GM12878 (cell line): ENCODE measurements at regions not wholly inside any gene's neighbourhood (a gene's known extent, or its start where the extent isn't known, plus 50 kb on each side); places are given as distances from the start of the nearest gene placed in this dataset.

Experiments
- ATAC-seq: fragments of 200-7000 bp; cut with Tn5 transposase; 3 replicates; pipeline ENCODE4 v1.9.1; 2020; ENCODE audit warnings: mild to moderate bottlenecking, moderate library complexity
- BruUV-seq: library from RNA; stranded (reverse); fragments of 400-500 nt; replicated peaks from 2 replicates; lab custom pipeline; 2021; lab: Mats Ljungman, UMichigan
- CTCF ChIA-PET: fragments of 300-600 bp; sonication (Branson Sonifier 250); formaldehyde crosslinking; extraction: SDS; loops from one replicate; lab custom pipeline; 2021; ENCODE audit warnings: inconsistent platforms; lab: Yijun Ruan, JAX
- POLR2A ChIA-PET: fragments of 350-600 bp; formaldehyde crosslinking; extraction: SDS; loops from one replicate; lab custom pipeline; 2021; ENCODE audit warnings: inconsistent platforms; lab: Charles Lee
- RAD21 ChIA-PET: fragments of 300-600 bp; sonication (Branson Sonifier 250); formaldehyde crosslinking; loops from one replicate; lab custom pipeline; 2023; ENCODE audit warnings: antibody characterized with exemption; ENCODE audit not compliant: unreplicated experiment; lab: Charles Lee
- SMC1A ChIA-PET: fragments of 300-600 bp; sonication (Branson Sonifier 250); formaldehyde crosslinking; loops from one replicate; lab custom pipeline; 2023; ENCODE audit not compliant: unreplicated experiment, uncharacterized antibody; lab: Charles Lee
- DNase-seq: peaks from one replicate; pipeline ENCODE4 v3.0.0-alpha.2; 2011; ENCODE audit warnings: low read depth, low spot score
- FAIRE-seq: peaks from 3 replicates; lab custom pipeline; 2011; peaks lifted over from hg19 to GRCh38; lab: Jason Lieb, UNC
- H2AFZ ChIP-seq: 2 replicates; pipeline ENCODE4 v1.6.0; 2011; ENCODE audit warnings: low read depth, low read length, control low read depth; ENCODE audit not compliant: control insufficient read depth
- H3K27ac ChIP-seq: 2 replicates; pipeline ENCODE4 v1.5.1; 2011; ENCODE audit warnings: control low read depth; ENCODE audit not compliant: control insufficient read depth, insufficient read depth
- H3K27me3 ChIP-seq, 2 experiments: replicated peaks in 1 of 2; 2 replicates each; pipeline versions ENCODE4 v1.6.0 to v1.6.1; 2011; ENCODE audit warnings: low read length in 1 of 2; ENCODE audit not compliant: control insufficient read depth in 2 of 2, insufficient read depth in 2 of 2
- H3K36me3 ChIP-seq, 2 experiments: 2 replicates each; pipeline ENCODE4 v1.5.1; 2011; ENCODE audit warnings: low read length in 1 of 2; ENCODE audit not compliant: control insufficient read depth in 2 of 2, insufficient read depth in 2 of 2
- H3K4me1 ChIP-seq: 2 replicates; pipeline ENCODE4 v1.6.1; 2011; ENCODE audit warnings: mild to moderate bottlenecking, low read length, moderate library complexity, mixed read lengths; ENCODE audit not compliant: control insufficient read depth, insufficient read depth
- H3K4me2 ChIP-seq: 2 replicates; pipeline ENCODE4 v1.6.0; 2011; ENCODE audit warnings: control low read depth; ENCODE audit not compliant: control insufficient read depth, insufficient read depth
- H3K4me3 ChIP-seq: fragments of 200-600 bp; sonication (generic); 2 replicates; pipeline ENCODE4 v1.5.1; 2016
- H3K79me2 ChIP-seq: 2 replicates; pipeline ENCODE4 v1.6.0; 2011; ENCODE audit warnings: low read length; ENCODE audit not compliant: control insufficient read depth, insufficient read depth
- H3K9ac ChIP-seq: 2 replicates; pipeline ENCODE4 v1.8.0; 2011; ENCODE audit warnings: low read length, control low read depth, mixed read lengths; ENCODE audit not compliant: control insufficient read depth, insufficient read depth
- H3K9me3 ChIP-seq: replicated peaks from 3 replicates; pipeline ENCODE4 v1.5.1; 2011; ENCODE audit warnings: mild to moderate bottlenecking, low read length; ENCODE audit not compliant: control insufficient read depth, insufficient read depth
- H4K20me1 ChIP-seq: 2 replicates; pipeline ENCODE4 v1.6.0; 2011; ENCODE audit not compliant: control insufficient read depth, insufficient read depth
- BCL11A ChIP-seq: IDR thresholded peaks from 2 replicates; pipeline ENCODE4 v1.6.1; 2011; ENCODE audit warnings: low read depth, low read length
- BRCA1 ChIP-seq: IDR thresholded peaks from 2 replicates; pipeline ENCODE4 v1.6.1; 2011; ENCODE audit warnings: low read depth, low read length, improper control_type of control experiment
- CEBPB ChIP-seq, 2 experiments: fragments of 150-350 bp in 1 of 2; IDR thresholded peaks; 2 replicates each; pipeline ENCODE4 v1.6.1; 2012 to 2014; ENCODE audit warnings: low read depth in 2 of 2, low read length in 2 of 2, borderline replicate concordance in 1 of 2, inconsistent platforms in 1 of 2
- CHD1 ChIP-seq: IDR thresholded peaks from 2 replicates; pipeline ENCODE4 v1.6.1; 2012; ENCODE audit warnings: low read depth, low read length, improper control_type of control experiment
- CREB1 ChIP-seq: IDR thresholded peaks from 2 replicates; pipeline ENCODE4 v1.6.1; 2012; ENCODE audit warnings: low read depth, mild to moderate bottlenecking, inconsistent platforms
- ETV6 ChIP-seq, 2 experiments: fragments of 450-650 bp in 1 of 2; IDR thresholded peaks in 1 of 2; conservative IDR thresholded peaks in 1 of 2; 2 replicates each; pipeline ENCODE4 v1.6.1; 2014; ENCODE audit warnings: antibody characterized with exemption in 1 of 2, borderline replicate concordance in 1 of 2, low read depth in 1 of 2, mild to moderate bottlenecking in 1 of 2, moderate library complexity in 1 of 2
- HDGF ChIP-seq: fragments of 450-650 bp; IDR thresholded peaks from 2 replicates; pipeline ENCODE4 v1.6.1; 2016; ENCODE audit warnings: antibody characterized with exemption
- PAX5 ChIP-seq: IDR thresholded peaks from 2 replicates; pipeline ENCODE4 v1.6.1; 2011; ENCODE audit warnings: low read depth, low read length, borderline replicate concordance
- POU2F2 ChIP-seq: IDR thresholded peaks from 3 replicates; pipeline ENCODE4 v1.6.1; 2011; ENCODE audit warnings: low read depth, mild to moderate bottlenecking, low read length, borderline replicate concordance
- RCOR1 ChIP-seq: conservative IDR thresholded peaks from 2 replicates; pipeline ENCODE4 v1.6.1; 2012; ENCODE audit warnings: low read depth, low read length, improper control_type of control experiment
- SRF ChIP-seq, 2 experiments: IDR thresholded peaks; 2 replicates each; pipeline ENCODE4 v1.6.1; 2011; ENCODE audit warnings: low read depth in 2 of 2, low read length in 2 of 2, mild to moderate bottlenecking in 1 of 2, moderate library complexity in 1 of 2
- SUZ12 ChIP-seq: fragments of 200-600 bp; sonication (generic); IDR thresholded peaks from one replicate; pipeline ENCODE4 v1.6.1; 2018; ENCODE audit warnings: antibody characterized with exemption, mild to moderate bottlenecking; ENCODE audit not compliant: unreplicated experiment
- TBL1XR1 ChIP-seq: IDR thresholded peaks from 2 replicates; pipeline ENCODE4 v1.6.1; 2012; ENCODE audit warnings: low read depth, low read length, improper control_type of control experiment
- ZSCAN29 ChIP-seq: fragments of 450-650 bp; IDR thresholded peaks from 2 replicates; pipeline ENCODE4 v1.6.1; 2017; ENCODE audit warnings: mild to moderate bottlenecking, moderate library complexity
- WGBS: methylation state at CpG from one replicate; pipeline ENCODE4 v1.1.6; 2016; ENCODE audit warnings: low lambda C conversion rate; ENCODE audit not compliant: insufficient replicate concordance, insufficient coverage; ENCODE audit errors: missing lambda C conversion rate; 5-methylcytosine and 5-hydroxymethylcytosine counted together
- in situ Hi-C: fragments of 300-500 bp; cut with MboI; formaldehyde crosslinking; loops from 9 replicates; pipeline ENCODE4 v1.14.3; 2018; ENCODE audit warnings: mixed read lengths
- intact Hi-C: fragments of 100-400 bp; cut with micrococcal nuclease; formaldehyde crosslinking; loops from one replicate; pipeline ENCODE4 v1.14.2; 2022; ENCODE audit not compliant: unreplicated experiment
- TF ChIP-seq, protein P1 (sequence below): IDR thresholded peaks from 2 replicates; pipeline ENCODE4 v1.6.1; 2011; ENCODE audit warnings: borderline replicate concordance, low read depth, mild to moderate bottlenecking, moderate library complexity, mixed read lengths, low read length; ENCODE audit not compliant: insufficient read depth; ENCODE audit errors: extremely low read length
- TF ChIP-seq, protein P2 (sequence below): fragments of 450-650 bp; formaldehyde crosslinking; IDR thresholded peaks from 2 replicates; pipeline ENCODE4 v1.4.0; 2022; ENCODE audit warnings: mild to moderate bottlenecking, moderate library complexity

DNA sequence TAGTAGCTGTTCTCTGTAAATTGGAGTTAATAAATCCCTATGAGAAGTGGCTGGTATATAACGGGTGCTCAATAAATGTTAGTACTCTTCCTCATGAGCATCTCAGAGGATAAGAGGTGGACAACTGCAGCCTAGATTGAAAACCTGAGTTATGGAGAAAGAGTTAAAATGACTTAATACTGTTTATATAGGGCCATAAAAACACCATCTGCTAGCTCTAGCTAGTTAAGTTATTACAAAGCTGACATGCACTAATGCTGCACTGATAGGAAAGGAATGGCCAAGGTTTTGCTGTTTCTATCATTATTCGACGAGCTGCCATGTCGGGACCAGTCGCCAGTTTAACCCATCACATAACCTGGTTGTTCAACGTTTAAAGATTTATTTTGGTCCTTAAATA is 72.0 kb upstream of the SEL1L start:
- WGBS = 47% methylated on average over 6 of the region's 6 CpGs
- no peak for FAIRE-seq

More for the DNA sequence above, 72.0 kb upstream of the SEL1L start:
- no peak for TF ChIP-seq CEBPB (IDR thresholded peaks at IDR 0.05; ENCODE audit: borderline replicate concordance in 1 of 2, low read depth in 2 of 2, low read length in 2 of 2)
- no peak for TF ChIP-seq BCL11A
- no peak for TF ChIP-seq SUZ12
- TF ChIP-seq RCOR1 = no peak
- no peak for TF ChIP-seq CHD1
- TF ChIP-seq HDGF = no peak
- TF ChIP-seq PAX5 = no peak
- TF ChIP-seq, protein P1, sequence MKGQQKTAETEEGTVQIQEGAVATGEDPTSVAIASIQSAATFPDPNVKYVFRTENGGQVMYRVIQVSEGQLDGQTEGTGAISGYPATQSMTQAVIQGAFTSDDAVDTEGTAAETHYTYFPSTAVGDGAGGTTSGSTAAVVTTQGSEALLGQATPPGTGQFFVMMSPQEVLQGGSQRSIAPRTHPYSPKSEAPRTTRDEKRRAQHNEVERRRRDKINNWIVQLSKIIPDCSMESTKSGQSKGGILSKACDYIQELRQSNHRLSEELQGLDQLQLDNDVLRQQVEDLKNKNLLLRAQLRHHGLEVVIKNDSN = no peak
- TF ChIP-seq SRF (IDR thresholded peaks at IDR 0.05; ENCODE audit: low read depth in 2 of 2, low read length in 2 of 2) = no peak
- TF ChIP-seq BRCA1 = no peak
- TF ChIP-seq ETV6 (conservative IDR thresholded peaks at IDR 0.05 in 1 of 2, IDR thresholded peaks at IDR 0.05 in 1 of 2; ENCODE audit: borderline replicate concordance in 1 of 2, low read depth in 1 of 2) = no peak
- no peak for TF ChIP-seq ZSCAN29
- no peak for TF ChIP-seq POU2F2
- TF ChIP-seq, protein P2, sequence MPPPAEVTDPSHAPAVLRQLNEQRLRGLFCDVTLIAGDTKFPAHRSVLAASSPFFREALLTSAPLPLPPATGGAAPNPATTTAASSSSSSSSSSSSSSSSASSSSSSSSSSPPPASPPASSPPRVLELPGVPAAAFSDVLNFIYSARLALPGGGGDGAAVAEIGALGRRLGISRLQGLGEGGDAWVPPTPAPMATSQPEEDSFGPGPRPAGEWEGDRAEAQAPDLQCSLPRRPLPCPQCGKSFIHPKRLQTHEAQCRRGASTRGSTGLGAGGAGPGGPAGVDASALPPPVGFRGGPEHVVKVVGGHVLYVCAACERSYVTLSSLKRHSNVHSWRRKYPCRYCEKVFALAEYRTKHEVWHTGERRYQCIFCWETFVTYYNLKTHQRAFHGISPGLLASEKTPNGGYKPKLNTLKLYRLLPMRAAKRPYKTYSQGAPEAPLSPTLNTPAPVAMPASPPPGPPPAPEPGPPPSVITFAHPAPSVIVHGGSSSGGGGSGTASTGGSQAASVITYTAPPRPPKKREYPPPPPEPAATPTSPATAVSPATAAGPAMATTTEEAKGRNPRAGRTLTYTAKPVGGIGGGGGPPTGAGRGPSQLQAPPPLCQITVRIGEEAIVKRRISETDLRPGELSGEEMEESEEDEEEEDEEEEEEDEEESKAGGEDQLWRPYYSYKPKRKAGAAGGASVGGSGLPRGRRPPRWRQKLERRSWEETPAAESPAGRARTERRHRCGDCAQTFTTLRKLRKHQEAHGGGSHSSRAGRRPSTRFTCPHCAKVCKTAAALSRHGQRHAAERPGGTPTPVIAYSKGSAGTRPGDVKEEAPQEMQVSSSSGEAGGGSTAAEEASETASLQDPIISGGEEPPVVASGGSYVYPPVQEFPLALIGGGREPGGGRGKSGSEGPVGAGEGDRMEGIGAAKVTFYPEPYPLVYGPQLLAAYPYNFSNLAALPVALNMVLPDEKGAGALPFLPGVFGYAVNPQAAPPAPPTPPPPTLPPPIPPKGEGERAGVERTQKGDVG (CRISPR knock-in tag) = no peak
- TF ChIP-seq TBL1XR1 = no peak
- no peak for TF ChIP-seq CREB1
- TF ChIP-seq, all 136 proteins: peak for 0
- RAD21 ChIA-PET = no interaction called here
- CTCF ChIA-PET = no interaction called here
- intact Hi-C loops = no loop called here
- H3K79me2 ChIP-seq = no peaks in the 10 kb centered on the region
- BruUV-seq = no TSS peak
- H3K4me1 ChIP-seq = no peaks in the 10 kb centered on the region
- ATAC-seq (no peak), DNase-seq (no peak)
- H3K9ac ChIP-seq = no peak overlapping the region
- no peaks in the 10 kb centered on the region for H4K20me1 ChIP-seq
- no peak overlapping the region for H3K4me3 ChIP-seq
- H3K27me3 ChIP-seq = no peaks in the 10 kb centered on the region; a peak in 1 of 4 replicates
- SMC1A ChIA-PET = no interaction called here
- no peak overlapping the region for H3K4me2 ChIP-seq
- no peak overlapping the region for H2AFZ ChIP-seq
- no peaks in the 10 kb centered on the region for H3K36me3 ChIP-seq
- POLR2A ChIA-PET = no interaction called here
- no peak overlapping the region for H3K27ac ChIP-seq
- in situ Hi-C loops = no loop called here
- no peaks in the 10 kb centered on the region for H3K9me3 ChIP-seq
